OCI-M2 (cell line): ENCODE measurements at regions not wholly inside any gene's neighbourhood (a gene's known extent, or its start where the extent isn't known, plus 50 kb on each side); places are given as distances from the start of the nearest gene placed in this dataset.

Source experiments
- DNase-seq: peaks from one replicate; lab custom pipeline; 2025; ENCODE audit not compliant: unreplicated experiment; lab: John Stamatoyannopoulos, UW

DNA sequence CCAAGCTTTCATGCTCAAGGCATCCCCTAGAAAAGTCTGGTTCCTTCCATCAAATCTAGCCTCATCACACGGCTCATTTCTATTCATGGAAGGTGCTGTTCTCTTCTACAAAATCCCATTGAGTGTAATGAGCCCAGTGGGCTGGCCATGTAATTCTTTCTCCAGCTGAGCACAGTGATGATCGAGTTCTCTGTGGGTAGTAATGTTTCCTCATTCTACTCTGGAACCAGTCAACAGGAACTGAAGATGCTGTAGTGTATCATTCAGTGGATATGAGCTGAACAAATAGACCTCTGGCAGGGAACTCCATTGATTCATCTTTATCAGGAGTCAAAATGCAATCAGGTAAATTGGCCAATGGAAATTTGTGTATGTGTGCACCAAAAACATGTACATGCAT lies 149.2 kb downstream of the LRRC70 start:
- no peak for DNase-seq

GRCh38 chr5:62727184-62727583 lies 148.6 kb downstream of the LRRC70 start:
- no peak for DNase-seq

DNA sequence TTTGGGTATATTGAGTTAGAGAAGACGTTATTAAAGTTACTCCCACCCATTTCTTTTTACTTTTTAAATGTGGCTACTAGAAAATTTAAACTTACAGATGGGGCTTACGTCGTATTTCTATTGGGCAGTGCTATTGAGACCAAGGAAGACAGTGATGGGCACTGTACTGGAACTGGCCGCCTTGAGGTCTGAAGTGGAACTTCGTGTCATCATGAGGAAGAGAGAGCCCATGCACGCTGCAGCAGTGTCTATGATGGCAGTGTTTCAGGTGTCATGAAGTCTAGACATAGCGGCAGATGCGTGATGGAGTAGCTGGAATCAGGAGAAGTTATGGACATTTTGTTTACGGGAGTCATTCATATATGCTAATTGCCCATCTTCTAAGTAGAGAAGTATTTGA lies 143.7 kb downstream of the LRRC70 start:
- no peak for DNase-seq

- DNase-seq = no peak
Observed at GRCh38 chr5:62720031-62720441, 141.4 kb downstream of the LRRC70 start.

DNA sequence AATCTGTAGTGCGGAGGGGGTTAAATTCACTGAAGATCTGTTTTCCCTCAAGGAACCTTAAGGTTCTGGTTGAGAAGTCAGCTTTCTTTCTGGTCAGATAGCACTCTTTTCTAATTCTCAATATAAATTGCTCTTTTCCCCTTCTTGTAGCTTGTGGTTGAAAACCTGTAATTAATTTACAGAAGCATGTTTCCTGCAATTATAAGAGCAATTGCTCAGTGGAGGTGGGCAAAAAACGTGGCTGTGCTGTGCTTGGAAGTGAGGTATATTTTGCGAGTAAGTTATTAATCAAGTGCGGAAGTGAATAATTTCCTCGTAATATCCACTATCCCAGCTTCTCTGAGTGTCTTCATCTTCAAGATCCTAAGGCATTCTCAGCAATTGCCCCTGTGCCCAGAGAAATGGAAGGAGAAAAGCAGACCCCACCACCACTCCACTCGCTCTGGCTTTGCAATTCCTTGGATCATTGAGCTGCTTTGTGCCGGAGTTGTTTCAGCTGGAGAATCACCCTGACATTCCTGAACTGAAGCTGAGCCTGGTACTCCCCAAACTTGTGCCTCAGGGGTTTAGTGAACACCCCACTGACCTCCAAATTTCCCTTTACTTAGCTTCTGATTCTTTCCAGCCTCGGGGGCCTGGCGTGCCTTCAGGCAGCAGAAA lies 140.6 kb downstream of the LRRC70 start:
- no peak for DNase-seq

- no peak for DNase-seq
Observed at GRCh38 chr5:62718324-62718723, 139.7 kb downstream of the LRRC70 start.

DNA sequence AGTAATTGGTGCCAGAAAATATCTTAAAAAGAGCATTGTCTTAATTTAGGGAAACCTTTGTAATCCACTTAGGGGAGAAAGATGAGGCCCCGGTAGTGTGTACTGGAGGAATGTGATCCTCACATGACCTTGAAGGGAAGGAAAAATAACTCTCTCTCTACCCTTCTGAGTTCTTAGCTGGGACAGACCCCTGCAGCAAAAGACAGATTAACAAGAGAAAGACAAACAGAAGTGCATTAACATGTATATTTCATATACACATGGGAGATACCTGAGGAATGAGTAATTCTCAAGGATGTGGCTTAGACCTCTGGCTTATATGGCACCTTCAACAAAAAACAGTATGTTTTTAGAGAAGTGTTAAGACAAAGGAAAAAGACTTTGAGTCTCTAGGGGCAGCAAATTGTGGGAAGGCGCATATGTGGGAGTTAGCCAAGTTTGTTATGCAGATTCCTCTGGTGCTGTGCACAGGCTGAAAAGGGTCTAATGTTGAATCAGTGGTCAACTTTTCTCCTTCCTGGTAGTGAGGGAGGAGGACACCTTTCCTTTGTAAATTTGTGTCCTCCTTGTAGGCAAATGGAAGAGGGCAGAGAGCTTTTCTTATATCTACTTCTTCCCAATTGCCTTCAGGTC lies 138.8 kb downstream of the LRRC70 start:
- DNase-seq = no peak

- no peak for DNase-seq
Observed at GRCh38 chr5:62714296-62714695, 135.7 kb downstream of the LRRC70 start.

- DNase-seq = no peak
Observed at GRCh38 chr5:62708481-62709325, 130.1 kb downstream of the LRRC70 start.

- DNase-seq = no peak
Observed at GRCh38 chr5:62707563-62707962, 128.9 kb downstream of the LRRC70 start.

DNA sequence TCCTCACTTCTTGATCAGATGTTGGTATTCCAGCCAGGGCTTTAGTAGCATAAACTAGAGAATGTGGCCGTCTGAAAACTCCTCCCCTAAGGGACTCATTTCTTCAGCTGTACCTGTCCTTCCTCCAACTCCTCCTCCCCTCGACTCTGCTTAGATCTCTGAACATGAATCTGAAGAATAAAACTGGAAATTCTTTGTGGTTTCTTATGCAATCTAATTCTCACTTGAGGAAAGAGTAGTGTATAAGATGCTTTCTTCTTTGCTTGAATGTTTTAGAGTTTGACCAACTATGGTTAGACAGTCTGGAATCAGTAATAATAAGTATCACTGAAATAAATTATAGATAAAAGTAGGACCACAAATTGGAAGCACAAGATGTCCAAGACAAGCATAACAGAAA lies 128.5 kb downstream of the LRRC70 start:
- DNase-seq = no peak

- no peak for DNase-seq
Observed at GRCh38 chr5:62705022-62705421, 126.4 kb downstream of the LRRC70 start.

DNA sequence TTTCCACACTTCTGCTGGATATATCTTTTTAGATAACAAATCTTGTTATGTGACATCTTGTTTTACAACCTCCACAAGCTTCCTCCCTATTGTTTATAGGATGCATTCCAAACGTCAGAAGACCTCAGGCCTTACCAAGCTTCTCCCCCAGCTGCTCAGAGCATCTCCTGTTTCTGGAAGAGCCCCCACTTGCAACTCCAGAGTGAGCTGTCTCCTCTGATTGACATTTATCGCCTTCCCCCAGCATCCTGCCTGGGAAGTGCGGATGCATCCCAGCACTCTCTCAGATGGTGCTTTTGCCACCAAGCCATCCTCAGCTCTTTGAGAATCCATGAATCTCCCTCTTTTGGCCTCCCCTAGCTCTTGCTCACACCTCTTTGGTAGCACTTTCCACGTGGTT lies 123.5 kb downstream of the LRRC70 start:
- DNase-seq = no peak

DNA sequence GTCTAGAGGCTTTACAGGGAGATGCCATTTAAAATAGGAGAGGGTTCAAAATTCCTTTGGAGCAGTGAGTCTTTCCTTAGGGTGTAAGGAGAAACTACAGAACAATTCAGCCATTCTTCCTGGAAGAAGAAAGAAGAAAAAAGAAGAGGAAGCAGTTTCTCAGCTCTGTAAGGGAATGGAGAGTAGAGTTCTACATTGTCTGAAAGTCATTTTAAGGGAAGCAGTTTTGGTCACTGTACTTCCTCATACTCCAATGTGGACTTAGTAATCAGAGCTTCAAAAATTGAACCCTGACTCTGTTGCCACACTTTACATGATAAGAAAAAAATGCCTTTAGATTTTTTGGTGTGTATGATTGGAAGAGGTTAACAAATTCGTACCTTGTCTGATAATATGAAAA lies 122.4 kb downstream of the LRRC70 start:
- no peak for DNase-seq

DNA sequence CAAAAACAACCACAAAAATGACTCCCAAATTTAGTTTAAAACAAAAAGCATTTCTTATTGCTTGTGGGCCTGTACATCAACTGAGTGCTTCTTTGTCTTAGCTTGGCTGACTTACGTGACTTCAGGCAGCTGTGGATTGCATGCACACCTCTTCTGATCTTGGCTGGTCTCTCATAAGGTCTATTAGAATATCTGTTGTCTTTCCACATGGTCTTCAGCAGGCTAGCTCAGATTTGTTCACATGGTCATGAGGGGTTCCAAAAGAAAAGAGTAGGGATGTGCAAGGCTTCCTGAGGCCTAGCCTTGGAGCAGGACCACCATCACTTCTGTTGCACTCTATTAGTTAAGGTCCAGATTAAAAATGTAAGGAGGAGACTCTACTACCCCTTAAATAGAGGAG lies 120.1 kb downstream of the LRRC70 start:
- no peak for DNase-seq

GRCh38 chr5:62695274-62695673 lies 116.7 kb downstream of the LRRC70 start:
- DNase-seq = no peak

DNA sequence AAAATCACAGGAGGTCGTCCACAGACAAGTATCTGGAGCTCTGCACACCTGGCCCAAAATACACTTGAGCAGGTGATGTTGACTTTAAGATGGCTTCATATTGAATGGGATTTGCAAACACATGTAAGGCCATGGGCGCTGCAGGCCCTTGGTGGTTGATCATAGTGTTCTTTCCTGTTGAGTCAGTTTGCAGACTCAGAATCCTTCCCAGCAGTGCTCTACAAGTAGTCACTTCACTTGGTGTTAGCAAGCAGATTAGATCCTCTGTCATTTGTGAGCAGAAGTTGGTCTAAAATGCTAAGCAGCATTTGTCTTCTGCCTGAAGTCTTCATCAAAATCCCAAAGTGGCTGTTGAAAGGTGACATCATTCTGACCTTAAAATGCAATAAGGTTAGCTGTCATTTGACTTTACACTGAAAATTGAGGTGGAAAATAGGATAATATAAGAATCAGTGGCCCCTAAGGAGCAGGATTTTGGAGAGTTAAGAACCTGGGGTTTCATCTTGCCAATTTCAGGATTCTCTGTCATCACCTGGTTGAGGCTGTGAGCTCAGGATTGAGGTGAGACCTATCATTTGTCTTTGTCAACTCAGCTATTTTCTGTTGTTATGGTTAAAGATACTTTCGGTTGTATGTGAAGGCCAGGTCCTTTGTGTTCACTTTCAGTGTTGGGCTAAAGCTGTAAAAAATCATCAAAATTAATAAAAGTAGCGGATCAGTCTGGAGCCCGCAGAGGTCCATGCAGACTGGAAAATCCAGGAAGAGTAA lies 114.5 kb downstream of the LRRC70 start:
- no peak for DNase-seq

DNA sequence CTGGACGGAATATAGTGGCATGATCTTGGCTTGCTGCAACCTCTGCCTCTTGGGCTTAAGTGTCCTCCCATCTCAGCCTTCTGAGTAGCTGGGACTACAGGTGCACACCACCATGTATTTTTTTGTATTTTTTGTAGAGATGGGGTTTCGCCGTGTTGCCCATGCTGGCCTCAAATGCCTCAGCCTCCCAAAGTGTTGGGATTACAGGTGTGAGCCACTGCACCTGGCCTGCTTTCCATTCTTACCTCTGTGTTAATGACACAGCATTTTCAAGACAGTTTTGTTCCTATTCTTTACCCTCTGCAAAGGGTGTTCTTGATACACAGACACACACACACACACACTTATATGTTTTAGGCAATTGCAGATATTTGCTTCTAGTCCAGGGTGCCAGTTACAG lies 113.3 kb downstream of the LRRC70 start:
- DNase-seq = no peak

DNA sequence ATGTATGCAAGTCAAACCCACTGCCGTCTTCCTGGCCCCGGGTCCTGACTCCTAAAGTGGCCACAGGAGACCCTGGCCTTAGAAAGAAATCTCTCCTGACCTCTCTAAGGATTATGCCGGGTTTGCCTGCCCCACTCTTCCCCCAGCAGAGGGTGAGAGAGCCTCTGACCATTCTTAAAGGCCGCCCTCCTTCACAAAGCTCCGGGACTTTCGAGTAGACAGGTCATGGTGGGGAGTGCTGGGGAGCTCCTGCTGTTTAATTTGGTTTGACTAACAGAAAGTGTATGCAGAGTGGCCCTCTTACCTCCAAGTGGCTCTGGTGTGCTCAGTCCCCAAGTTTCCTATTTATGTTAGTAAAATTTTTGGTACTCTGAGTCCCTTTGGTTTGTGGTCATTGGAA lies 111.8 kb downstream of the LRRC70 start:
- DNase-seq = no peak

DNA sequence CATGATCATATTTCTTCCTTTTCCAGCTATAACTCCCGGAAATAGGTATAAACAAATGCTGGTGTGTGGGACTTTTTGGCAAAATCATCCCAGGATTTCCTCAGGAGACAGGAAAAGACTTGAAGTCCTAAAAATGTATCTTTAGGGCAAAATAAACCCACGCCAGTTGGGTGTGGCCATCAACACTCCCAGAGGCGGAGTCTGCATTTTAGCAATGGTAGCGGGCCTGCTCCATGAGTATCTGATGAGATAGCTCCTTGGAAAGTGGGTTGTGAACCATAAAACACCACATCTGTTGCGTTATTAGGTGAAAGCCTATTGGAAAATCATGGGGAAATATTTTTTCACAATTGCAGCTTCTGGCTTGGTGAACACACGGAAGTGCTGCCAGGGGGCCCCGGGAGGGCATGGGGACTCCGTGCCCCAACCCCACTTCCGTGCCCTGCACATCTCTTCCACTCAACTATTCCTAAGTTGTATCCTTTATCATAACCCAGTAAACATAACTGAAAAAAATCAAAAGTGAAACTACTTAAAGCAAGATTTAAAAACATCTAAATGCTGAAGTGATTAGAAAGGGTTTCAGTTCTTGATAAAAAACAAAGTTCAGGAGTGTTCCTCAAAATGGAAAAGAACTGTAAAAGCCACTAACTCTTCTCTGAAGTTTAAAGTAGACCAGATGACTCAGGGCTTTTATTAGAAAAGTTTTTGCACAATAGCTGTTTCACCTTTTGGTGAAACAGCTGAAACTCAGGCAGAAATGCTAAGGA lies 111.2 kb downstream of the LRRC70 start:
- DNase-seq = no peak

- no peak for DNase-seq
Observed at GRCh38 chr5:62686692-62687091, 108.1 kb downstream of the LRRC70 start.
